GM12875 (cell line): ENCODE measurements at regions not wholly inside any gene's neighbourhood (a gene's known extent, or its start where the extent isn't known, plus 50 kb on each side); places are given as distances from the start of the nearest gene placed in this dataset.

Experiments
- H3K4me3 ChIP-seq: one replicate; pipeline ENCODE4 v1.5.1; 2011; ENCODE audit warnings: low read depth, low read length, control low read depth
- CTCF ChIP-seq: IDR thresholded peaks from 2 replicates; pipeline ENCODE4 v1.5.1; 2011; ENCODE audit warnings: low read depth, mild to moderate bottlenecking, control low read depth, inconsistent platforms, low read length, moderate library complexity, borderline replicate concordance; ENCODE audit not compliant: insufficient read depth

GRCh38 chr6:138005846-138006245 lies 101.4 kb downstream of the PERP start:
- TF ChIP-seq CTCF = no peak
- H3K4me3 ChIP-seq = no peak overlapping the region

- no peak overlapping the region for H3K4me3 ChIP-seq
- TF ChIP-seq CTCF = peak; percentile 60
These were observed 100.2 kb downstream of the PERP start for GRCh38 chr6:138007014-138007472.

- no peak overlapping the region for H3K4me3 ChIP-seq
- TF ChIP-seq CTCF = no peak
These were observed 98.4 kb downstream of the PERP start for GRCh38 chr6:138008791-138009190.

GRCh38 chr6:138011413-138011812 lies 95.8 kb downstream of the PERP start:
- TF ChIP-seq CTCF = no peak
- no peak overlapping the region for H3K4me3 ChIP-seq

GRCh38 chr6:138012682-138013081 lies 94.5 kb downstream of the PERP start:
- no peak overlapping the region for H3K4me3 ChIP-seq
- no peak for TF ChIP-seq CTCF

- TF ChIP-seq CTCF = no peak
- H3K4me3 ChIP-seq = no peak overlapping the region
These were observed 93.3 kb downstream of the PERP start for GRCh38 chr6:138013959-138014358.

GRCh38 chr6:138017166-138017757 lies 90.0 kb downstream of the PERP start:
- H3K4me3 ChIP-seq = no peak overlapping the region
- no peak for TF ChIP-seq CTCF
